ENCODE measurements at regions not wholly inside any gene's neighbourhood (a gene's known extent, or its start where the extent isn't known, plus 50 kb on each side); places are given as distances from the start of the nearest gene placed in this dataset.

DNA sequence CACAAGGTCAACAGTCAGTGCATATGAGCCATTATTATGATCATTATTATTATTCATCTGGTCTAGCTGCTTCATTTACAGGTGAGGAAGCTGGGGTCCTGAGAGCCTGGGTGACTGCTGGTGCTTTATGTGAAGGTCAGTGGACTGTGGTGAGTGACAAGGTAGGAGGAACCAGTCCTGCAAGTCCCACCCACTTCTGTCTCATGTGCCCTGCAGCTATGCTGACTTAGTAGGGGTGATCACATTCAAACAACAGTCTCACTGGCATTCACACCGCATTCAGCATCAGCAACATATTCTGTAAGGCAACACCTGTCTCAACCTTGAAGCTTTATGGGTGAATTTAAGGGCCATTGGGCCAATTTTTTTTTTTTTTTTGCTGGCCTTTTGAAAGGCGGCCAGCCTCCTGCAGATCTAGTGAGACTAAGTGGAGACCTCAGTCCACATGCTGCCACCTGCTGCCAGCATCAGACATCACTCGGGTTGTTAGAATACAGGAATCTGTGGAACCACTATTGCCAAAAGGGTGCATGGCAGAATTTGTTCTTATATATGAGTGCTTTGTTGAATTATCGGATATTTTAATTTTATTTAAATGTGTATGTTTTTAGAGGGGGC lies 59.9 kb upstream of the CACNA1E start:
- peaks cover 39% of the 10 kb centered on the region for H3K27me3 ChIP-seq (replicated peaks; ENCODE audit: control insufficient read depth, insufficient read depth, low read length)
- no peak overlapping the region for H3K4me3 ChIP-seq (ENCODE audit: low read length)
- H3K36me3 ChIP-seq (ENCODE audit: control insufficient read depth, insufficient read depth, low read length, severe bottlenecking), result no peaks in the 10 kb centered on the region
- no peaks in the 10 kb centered on the region for H3K9me3 ChIP-seq (ENCODE audit: control insufficient read depth, low read length)
- DNase-seq (ENCODE audit: low read depth), result peak; percentile 38
- H3K4me1 ChIP-seq (ENCODE audit: control insufficient read depth, insufficient read depth, low read length), result no peaks in the 10 kb centered on the region
- no peak overlapping the region for H3K9ac ChIP-seq (ENCODE audit: low read length)

DNA sequence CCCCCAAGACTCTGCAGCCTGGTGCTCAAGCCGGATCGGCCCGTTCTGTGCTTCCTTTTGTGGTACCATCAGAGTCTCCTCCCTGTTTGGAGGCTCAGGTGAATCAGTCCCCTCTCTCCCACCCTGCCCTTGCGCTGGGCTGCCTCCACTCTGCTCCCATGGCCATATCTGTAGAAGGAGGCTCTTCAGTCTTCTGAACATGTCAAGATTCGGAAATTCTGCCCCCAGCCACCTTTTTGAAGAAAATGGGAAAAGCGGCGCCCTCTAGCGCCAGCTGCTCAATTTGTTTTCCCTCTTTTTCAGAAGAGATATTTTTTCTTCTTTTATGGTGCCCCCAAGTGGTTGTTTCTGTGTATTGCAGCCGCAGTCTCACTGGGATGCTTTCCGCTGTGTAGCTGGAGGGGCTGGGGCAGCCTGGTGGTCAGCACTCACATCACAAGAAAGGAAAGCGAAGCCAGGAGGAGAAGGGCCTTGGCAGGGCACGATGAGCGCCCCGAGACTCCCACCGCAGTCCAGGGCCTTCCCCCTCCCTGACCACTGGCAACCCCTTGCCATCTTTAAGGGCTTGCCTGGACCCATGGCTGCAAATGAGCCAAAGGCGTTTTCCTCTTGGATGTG lies 58.4 kb upstream of the CACNA1E start:
- no peak overlapping the region for H3K4me3 ChIP-seq (ENCODE audit: low read length)
- no peaks in the 10 kb centered on the region for H3K9me3 ChIP-seq (ENCODE audit: control insufficient read depth, low read length)
- no peak overlapping the region for H3K9ac ChIP-seq (ENCODE audit: low read length)
- peak; percentile 89 for DNase-seq (ENCODE audit: low read depth)
- H3K36me3 ChIP-seq (ENCODE audit: control insufficient read depth, insufficient read depth, low read length, severe bottlenecking), result no peaks in the 10 kb centered on the region
- no peaks in the 10 kb centered on the region for H3K4me1 ChIP-seq (ENCODE audit: control insufficient read depth, insufficient read depth, low read length)
- peaks cover 46% of the 10 kb centered on the region for H3K27me3 ChIP-seq (replicated peaks; ENCODE audit: control insufficient read depth, insufficient read depth, low read length)

DNA sequence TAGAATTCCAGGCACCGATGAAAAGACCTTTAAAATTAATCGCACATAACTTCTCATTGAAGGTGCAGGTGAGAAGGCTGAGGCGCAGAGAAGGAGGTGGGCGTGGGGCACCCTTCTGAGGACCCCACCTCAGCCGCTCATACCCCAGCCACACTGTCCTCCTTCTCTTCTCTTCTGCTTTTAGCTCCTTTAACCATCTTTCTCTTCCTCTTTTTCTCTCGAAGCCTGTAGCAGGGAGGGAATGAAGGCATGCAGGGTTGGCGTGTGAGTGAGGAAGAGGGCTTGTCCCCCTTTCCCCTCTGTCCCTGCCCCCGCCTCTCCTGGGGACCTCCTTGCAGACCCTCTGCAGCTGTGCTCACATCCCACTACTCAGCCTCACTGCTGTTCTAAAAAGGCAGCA lies 57.8 kb upstream of the CACNA1E start:
- Histone ChIP-seq H3K4me3 (ENCODE audit: low read length) (no peak overlapping the region), H3K36me3 (ENCODE audit: control insufficient read depth, insufficient read depth, low read length, severe bottlenecking) (no peaks in the 10 kb centered on the region), H3K4me1 (ENCODE audit: control insufficient read depth, insufficient read depth, low read length) (no peaks in the 10 kb centered on the region), H3K9ac (ENCODE audit: low read length) (no peak overlapping the region), H3K9me3 (ENCODE audit: control insufficient read depth, low read length) (no peaks in the 10 kb centered on the region), H3K27me3 (replicated peaks; ENCODE audit: control insufficient read depth, insufficient read depth, low read length) (peaks cover 46% of the 10 kb centered on the region)
- no peak for DNase-seq (ENCODE audit: low read depth)

DNA sequence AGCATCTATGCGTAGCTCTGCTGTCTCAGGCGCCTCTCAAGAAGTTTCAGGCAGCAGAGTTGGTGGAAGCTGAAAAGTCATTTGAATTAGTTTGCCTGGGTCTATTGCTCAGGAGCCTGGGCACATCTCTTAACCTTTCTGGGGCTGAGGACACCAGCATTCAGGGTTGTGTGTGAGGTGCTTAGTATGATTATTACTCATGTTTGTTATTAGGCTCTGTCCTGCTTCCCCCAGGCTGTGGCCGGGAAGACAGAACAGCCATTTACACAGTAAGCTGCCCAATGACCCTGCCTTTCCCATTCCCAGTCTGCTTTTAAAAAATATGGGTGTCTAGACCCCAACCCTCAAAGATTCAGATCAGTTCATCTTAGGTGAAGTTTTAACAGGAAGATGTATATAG lies 53.9 kb upstream of the CACNA1E start:
- H3K4me3 ChIP-seq (ENCODE audit: low read length), result no peak overlapping the region
- H3K27me3 ChIP-seq (replicated peaks; ENCODE audit: control insufficient read depth, insufficient read depth, low read length), result peaks cover 34% of the 10 kb centered on the region
- no peaks in the 10 kb centered on the region for H3K9me3 ChIP-seq (ENCODE audit: control insufficient read depth, low read length)
- DNase-seq (ENCODE audit: low read depth), result no peak
- no peaks in the 10 kb centered on the region for H3K4me1 ChIP-seq (ENCODE audit: control insufficient read depth, insufficient read depth, low read length)
- H3K36me3 ChIP-seq (ENCODE audit: control insufficient read depth, insufficient read depth, low read length, severe bottlenecking), result no peaks in the 10 kb centered on the region
- H3K9ac ChIP-seq (ENCODE audit: low read length), result no peak overlapping the region

DNA sequence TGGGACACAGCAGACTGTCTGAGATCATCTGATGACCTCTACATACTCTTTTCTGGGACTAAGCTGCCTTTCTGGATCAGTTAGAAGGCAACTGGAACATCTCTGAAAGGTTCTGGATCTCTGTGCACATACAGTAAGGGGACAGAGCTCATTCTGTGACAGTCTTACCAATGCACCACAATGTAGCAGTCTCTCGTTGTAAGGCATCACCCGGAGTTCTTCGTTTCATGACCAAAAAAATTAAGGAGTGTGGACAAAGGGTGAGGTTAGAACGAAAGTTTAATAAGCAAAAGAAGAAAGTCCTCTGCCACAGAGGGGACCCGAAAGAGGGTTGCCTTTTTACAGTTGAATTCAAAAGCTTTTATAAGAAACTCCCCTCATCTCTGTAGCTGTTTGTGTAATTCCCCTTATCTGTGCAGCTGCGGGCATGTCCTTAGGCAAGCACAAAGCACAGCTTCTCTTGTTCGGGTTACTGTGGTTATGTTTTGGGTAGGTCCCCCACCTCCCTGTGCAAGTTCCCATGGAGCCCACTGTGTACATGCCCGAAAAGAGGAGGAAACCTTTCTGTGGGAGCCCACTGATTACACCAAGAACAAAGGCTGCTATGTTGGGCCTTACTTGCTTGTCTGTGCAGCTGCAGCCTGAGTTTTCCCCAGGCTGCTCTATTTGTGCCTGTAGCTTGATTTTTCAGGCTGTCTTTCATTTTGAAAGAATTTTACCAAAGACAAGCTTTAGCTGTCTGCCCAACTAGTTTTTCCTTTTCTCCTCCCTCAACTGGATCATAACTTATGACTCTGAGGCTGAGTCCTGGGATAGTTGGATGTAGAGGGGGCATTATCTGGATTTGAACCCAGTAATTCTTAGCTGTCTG lies 53.1 kb upstream of the CACNA1E start:
- no peak for DNase-seq (ENCODE audit: low read depth)
- Histone ChIP-seq H3K9me3 (ENCODE audit: control insufficient read depth, low read length) (no peaks in the 10 kb centered on the region), H3K4me1 (ENCODE audit: control insufficient read depth, insufficient read depth, low read length) (no peaks in the 10 kb centered on the region), H3K27me3 (replicated peaks; ENCODE audit: control insufficient read depth, insufficient read depth, low read length) (peaks cover 33% of the 10 kb centered on the region), H3K9ac (ENCODE audit: low read length) (no peak overlapping the region), H3K4me3 (ENCODE audit: low read length) (no peak overlapping the region), H3K36me3 (ENCODE audit: control insufficient read depth, insufficient read depth, low read length, severe bottlenecking) (no peaks in the 10 kb centered on the region)
